ENCODE measurements at regions not wholly inside any gene's neighbourhood (a gene's known extent, or its start where the extent isn't known, plus 50 kb on each side); places are given as distances from the start of the nearest gene placed in this dataset.

DNA sequence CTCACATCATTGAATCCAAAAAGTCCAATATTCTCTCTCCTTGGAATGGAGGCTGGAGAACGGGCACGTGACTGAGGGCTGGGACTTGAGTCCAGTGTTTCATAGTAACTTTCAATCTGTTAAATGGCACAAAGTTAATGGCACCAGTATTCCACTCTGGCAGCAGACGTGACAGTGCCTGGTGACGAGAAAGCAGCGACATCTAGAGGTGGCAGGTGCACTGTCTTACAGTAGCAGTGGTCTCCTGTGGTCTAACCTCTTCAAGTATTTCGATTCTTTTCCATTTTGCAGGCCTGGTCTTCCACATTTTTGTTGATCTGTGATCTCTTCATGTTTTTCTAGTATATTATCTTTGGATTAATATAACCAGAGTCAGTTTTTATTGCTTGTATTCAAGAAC is 107.1 kb downstream of the OXSM start:
- TF ChIP-seq, protein P1, sequence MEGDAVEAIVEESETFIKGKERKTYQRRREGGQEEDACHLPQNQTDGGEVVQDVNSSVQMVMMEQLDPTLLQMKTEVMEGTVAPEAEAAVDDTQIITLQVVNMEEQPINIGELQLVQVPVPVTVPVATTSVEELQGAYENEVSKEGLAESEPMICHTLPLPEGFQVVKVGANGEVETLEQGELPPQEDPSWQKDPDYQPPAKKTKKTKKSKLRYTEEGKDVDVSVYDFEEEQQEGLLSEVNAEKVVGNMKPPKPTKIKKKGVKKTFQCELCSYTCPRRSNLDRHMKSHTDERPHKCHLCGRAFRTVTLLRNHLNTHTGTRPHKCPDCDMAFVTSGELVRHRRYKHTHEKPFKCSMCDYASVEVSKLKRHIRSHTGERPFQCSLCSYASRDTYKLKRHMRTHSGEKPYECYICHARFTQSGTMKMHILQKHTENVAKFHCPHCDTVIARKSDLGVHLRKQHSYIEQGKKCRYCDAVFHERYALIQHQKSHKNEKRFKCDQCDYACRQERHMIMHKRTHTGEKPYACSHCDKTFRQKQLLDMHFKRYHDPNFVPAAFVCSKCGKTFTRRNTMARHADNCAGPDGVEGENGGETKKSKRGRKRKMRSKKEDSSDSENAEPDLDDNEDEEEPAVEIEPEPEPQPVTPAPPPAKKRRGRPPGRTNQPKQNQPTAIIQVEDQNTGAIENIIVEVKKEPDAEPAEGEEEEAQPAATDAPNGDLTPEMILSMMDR (IDR thresholded peaks at IDR 0.05): no peak
- TF ChIP-seq EP300 (IDR thresholded peaks at IDR 0.05) (no peak), POLR2A (IDR thresholded peaks at IDR 0.05) (no peak), POLR2AphosphoS5 (IDR thresholded peaks at IDR 0.05) (no peak)

All from stomach (tissue), 4 donors.